Fibroblast of lung (primary cell): ENCODE measurements at regions not wholly inside any gene's neighbourhood (a gene's known extent, or its start where the extent isn't known, plus 50 kb on each side); places are given as distances from the start of the nearest gene placed in this dataset.

Experiments used
- CTCF ChIP-seq, 2 donors: IDR thresholded peaks in 1 of 2; conservative IDR thresholded peaks in 1 of 2; 1 replicate in 1 of 2; 2 replicates in 1 of 2; pipeline ENCODE4 v1.5.1; 2011 to 2012; ENCODE audit warnings: low read length in 2 of 2, control low read depth in 1 of 2, inconsistent platforms in 1 of 2, low read depth in 1 of 2, mild to moderate bottlenecking in 1 of 2
- EZH2 ChIP-seq: IDR thresholded peaks from 2 replicates; pipeline ENCODE4 v1.5.1; 2012; ENCODE audit warnings: low read length, control low read depth, mild to moderate bottlenecking; ENCODE audit errors: missing control alignments

GRCh38 chrX:39850630-39851152 lies 247.1 kb downstream of the BCOR start:
- TF ChIP-seq CTCF (conservative IDR thresholded peaks at IDR 0.05 in 1 of 2, IDR thresholded peaks at IDR 0.05 in 1 of 2; ENCODE audit: low read depth in 1 of 2, low read length in 2 of 2) (no peak), EZH2 (no peak)
